ENCODE measurements at regions not wholly inside any gene's neighbourhood (a gene's known extent, or its start where the extent isn't known, plus 50 kb on each side); places are given as distances from the start of the nearest gene placed in this dataset.

- TF ChIP-seq CTCF (tag by site-specific recombination; IDR thresholded peaks at IDR 0.05) (no peak), KLF10 (tag by site-specific recombination; IDR thresholded peaks at IDR 0.05) (no peak), KLF16 (tag by site-specific recombination; IDR thresholded peaks at IDR 0.05) (no peak), KLF9 (tag by site-specific recombination; IDR thresholded peaks at IDR 0.05; ENCODE audit: low read depth) (no peak), ZNF510 (tag by site-specific recombination; IDR thresholded peaks at IDR 0.05; ENCODE audit: insufficient replicate concordance) (no peak), ZEB2 (tag by site-specific recombination; IDR thresholded peaks at IDR 0.05) (no peak), ZBTB1 (tag by site-specific recombination; IDR thresholded peaks at IDR 0.05) (no peak), REST (tag by site-specific recombination; IDR thresholded peaks at IDR 0.05) (no peak), ZNF335 (tag by site-specific recombination; conservative IDR thresholded peaks at IDR 0.05) (no peak), ZFP41 (tag by site-specific recombination; IDR thresholded peaks at IDR 0.05; ENCODE audit: borderline replicate concordance) (no peak), PATZ1 (tag by site-specific recombination; IDR thresholded peaks at IDR 0.05) (no peak)
Measured at GRCh38 chr7:8991159-8991558, 557.8 kb downstream of the NXPH1 start.

Data from HEK293 (cell line).